GM12878 (cell line): ENCODE measurements at regions not wholly inside any gene's neighbourhood (a gene's known extent, or its start where the extent isn't known, plus 50 kb on each side); places are given as distances from the start of the nearest gene placed in this dataset.

ENCODE experiments used
- ATAC-seq: fragments of 200-7000 bp; cut with Tn5 transposase; 3 replicates; pipeline ENCODE4 v1.9.1; 2020; ENCODE audit warnings: mild to moderate bottlenecking, moderate library complexity
- BruUV-seq: library from RNA; stranded (reverse); fragments of 400-500 nt; replicated peaks from 2 replicates; lab custom pipeline; 2021; lab: Mats Ljungman, UMichigan
- CTCF ChIA-PET: fragments of 300-600 bp; sonication (Branson Sonifier 250); formaldehyde crosslinking; extraction: SDS; loops from one replicate; lab custom pipeline; 2021; ENCODE audit warnings: inconsistent platforms; lab: Yijun Ruan, JAX
- POLR2A ChIA-PET: fragments of 350-600 bp; formaldehyde crosslinking; extraction: SDS; loops from one replicate; lab custom pipeline; 2021; ENCODE audit warnings: inconsistent platforms; lab: Charles Lee
- RAD21 ChIA-PET: fragments of 300-600 bp; sonication (Branson Sonifier 250); formaldehyde crosslinking; loops from one replicate; lab custom pipeline; 2023; ENCODE audit warnings: antibody characterized with exemption; ENCODE audit not compliant: unreplicated experiment; lab: Charles Lee
- SMC1A ChIA-PET: fragments of 300-600 bp; sonication (Branson Sonifier 250); formaldehyde crosslinking; loops from one replicate; lab custom pipeline; 2023; ENCODE audit not compliant: unreplicated experiment, uncharacterized antibody; lab: Charles Lee
- DNase-seq: peaks from one replicate; pipeline ENCODE4 v3.0.0-alpha.2; 2011; ENCODE audit warnings: low read depth, low spot score
- FAIRE-seq: peaks from 3 replicates; lab custom pipeline; 2011; peaks lifted over from hg19 to GRCh38; lab: Jason Lieb, UNC
- H2AFZ ChIP-seq: 2 replicates; pipeline ENCODE4 v1.6.0; 2011; ENCODE audit warnings: low read depth, low read length, control low read depth; ENCODE audit not compliant: control insufficient read depth
- H3K27ac ChIP-seq: 2 replicates; pipeline ENCODE4 v1.5.1; 2011; ENCODE audit warnings: control low read depth; ENCODE audit not compliant: control insufficient read depth, insufficient read depth
- H3K27me3 ChIP-seq, 2 experiments: replicated peaks in 1 of 2; 2 replicates each; pipeline versions ENCODE4 v1.6.0 to v1.6.1; 2011; ENCODE audit warnings: low read length in 1 of 2; ENCODE audit not compliant: control insufficient read depth in 2 of 2, insufficient read depth in 2 of 2
- H3K36me3 ChIP-seq, 2 experiments: 2 replicates each; pipeline ENCODE4 v1.5.1; 2011; ENCODE audit warnings: low read length in 1 of 2; ENCODE audit not compliant: control insufficient read depth in 2 of 2, insufficient read depth in 2 of 2
- H3K4me1 ChIP-seq: 2 replicates; pipeline ENCODE4 v1.6.1; 2011; ENCODE audit warnings: mild to moderate bottlenecking, low read length, moderate library complexity, mixed read lengths; ENCODE audit not compliant: control insufficient read depth, insufficient read depth
- H3K4me2 ChIP-seq: 2 replicates; pipeline ENCODE4 v1.6.0; 2011; ENCODE audit warnings: control low read depth; ENCODE audit not compliant: control insufficient read depth, insufficient read depth
- H3K4me3 ChIP-seq: fragments of 200-600 bp; sonication (generic); 2 replicates; pipeline ENCODE4 v1.5.1; 2016
- H3K79me2 ChIP-seq: 2 replicates; pipeline ENCODE4 v1.6.0; 2011; ENCODE audit warnings: low read length; ENCODE audit not compliant: control insufficient read depth, insufficient read depth
- H3K9ac ChIP-seq: 2 replicates; pipeline ENCODE4 v1.8.0; 2011; ENCODE audit warnings: low read length, control low read depth, mixed read lengths; ENCODE audit not compliant: control insufficient read depth, insufficient read depth
- H3K9me3 ChIP-seq: replicated peaks from 3 replicates; pipeline ENCODE4 v1.5.1; 2011; ENCODE audit warnings: mild to moderate bottlenecking, low read length; ENCODE audit not compliant: control insufficient read depth, insufficient read depth
- H4K20me1 ChIP-seq: 2 replicates; pipeline ENCODE4 v1.6.0; 2011; ENCODE audit not compliant: control insufficient read depth, insufficient read depth
- JUND ChIP-seq: IDR thresholded peaks from 2 replicates; pipeline ENCODE4 v1.6.1; 2012; ENCODE audit warnings: low read depth, mild to moderate bottlenecking, low read length, improper control_type of control experiment, moderate library complexity
- NFYA ChIP-seq: IDR thresholded peaks from 2 replicates; pipeline ENCODE4 v1.6.1; 2011; ENCODE audit warnings: low read depth, mild to moderate bottlenecking, low read length, improper control_type of control experiment, borderline replicate concordance
- RELA ChIP-seq: fragments of 450-650 bp; IDR thresholded peaks from 2 replicates; pipeline ENCODE4 v1.8.0; 2014; ENCODE audit warnings: borderline replicate concordance; ENCODE audit not compliant: partially characterized antibody
- SMARCA5 ChIP-seq: fragments of 450-650 bp; IDR thresholded peaks from 2 replicates; pipeline ENCODE4 v1.6.1; 2017; ENCODE audit warnings: mild to moderate bottlenecking
- WGBS: methylation state at CpG from one replicate; pipeline ENCODE4 v1.1.6; 2016; ENCODE audit warnings: low lambda C conversion rate; ENCODE audit not compliant: insufficient replicate concordance, insufficient coverage; ENCODE audit errors: missing lambda C conversion rate; 5-methylcytosine and 5-hydroxymethylcytosine counted together
- in situ Hi-C: fragments of 300-500 bp; cut with MboI; formaldehyde crosslinking; loops from 9 replicates; pipeline ENCODE4 v1.14.3; 2018; ENCODE audit warnings: mixed read lengths
- intact Hi-C: fragments of 100-400 bp; cut with micrococcal nuclease; formaldehyde crosslinking; loops from one replicate; pipeline ENCODE4 v1.14.2; 2022; ENCODE audit not compliant: unreplicated experiment

DNA sequence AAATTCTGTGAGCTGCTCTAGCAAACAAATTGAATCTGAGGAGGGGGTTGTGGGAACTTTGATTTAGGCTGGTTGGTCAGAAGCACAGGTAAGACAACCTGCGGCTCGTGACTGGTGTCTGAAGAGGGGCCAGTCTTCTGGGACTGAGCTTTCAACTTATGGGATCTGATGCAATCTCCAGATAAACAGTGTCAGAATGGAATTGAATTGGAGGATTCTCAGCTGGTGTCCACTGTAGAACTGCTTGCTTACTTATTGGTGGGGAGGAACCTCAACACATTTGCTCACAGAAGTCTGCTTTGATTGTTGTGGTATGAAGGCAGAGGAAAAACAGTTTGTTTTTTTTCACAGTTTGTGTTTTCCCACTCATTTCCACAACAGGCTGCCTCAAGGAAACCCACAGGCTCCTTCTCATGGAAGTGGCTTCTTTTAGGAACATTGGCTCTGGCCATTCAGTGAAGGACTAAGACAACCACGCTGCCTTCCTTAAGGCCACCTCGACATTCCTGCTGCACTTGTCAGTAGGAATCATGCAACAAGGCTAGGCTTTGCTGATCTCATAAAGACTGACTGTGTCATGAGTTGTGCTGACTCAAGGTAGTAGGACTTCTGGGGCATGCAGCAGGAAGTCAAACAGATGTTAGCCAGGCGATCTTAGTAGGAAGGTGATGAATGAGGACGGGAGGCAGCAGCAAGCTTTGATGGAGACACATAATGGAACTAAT is 104.7 kb downstream of the TSN start:
- 17% methylated on average over 6 of the region's 6 CpGs for WGBS
- POLR2A ChIA-PET = no interaction called here
- Histone ChIP-seq H3K4me1 (no peaks in the 10 kb centered on the region), H3K4me2 (no peak overlapping the region), H4K20me1 (no peaks in the 10 kb centered on the region), H3K9me3 (no peaks in the 10 kb centered on the region), H3K4me3 (no peak overlapping the region), H3K27me3 (no peaks in the 10 kb centered on the region; a peak in 2 of 4 replicates), H3K36me3 (no peaks in the 10 kb centered on the region), H3K79me2 (no peaks in the 10 kb centered on the region), H3K9ac (no peak overlapping the region), H3K27ac (no peak overlapping the region), H2AFZ (no peak overlapping the region)
- FAIRE-seq = no peak
- TF ChIP-seq RELA = no peak
- no peak for TF ChIP-seq SMARCA5
- no peak for TF ChIP-seq JUND
- intact Hi-C loops (no loop called here), in situ Hi-C loops (no loop called here)
- SMC1A ChIA-PET = interaction anchor here (0.6 kb wide), 1 partner anchor 396 kb away, joined by 3 read pairs; no protein-coding TSS in a partner anchor
- CTCF ChIA-PET = no interaction called here
- RAD21 ChIA-PET = no interaction called here
- no peak for ATAC-seq
- DNase-seq = no peak
- no TSS peak for BruUV-seq

DNA sequence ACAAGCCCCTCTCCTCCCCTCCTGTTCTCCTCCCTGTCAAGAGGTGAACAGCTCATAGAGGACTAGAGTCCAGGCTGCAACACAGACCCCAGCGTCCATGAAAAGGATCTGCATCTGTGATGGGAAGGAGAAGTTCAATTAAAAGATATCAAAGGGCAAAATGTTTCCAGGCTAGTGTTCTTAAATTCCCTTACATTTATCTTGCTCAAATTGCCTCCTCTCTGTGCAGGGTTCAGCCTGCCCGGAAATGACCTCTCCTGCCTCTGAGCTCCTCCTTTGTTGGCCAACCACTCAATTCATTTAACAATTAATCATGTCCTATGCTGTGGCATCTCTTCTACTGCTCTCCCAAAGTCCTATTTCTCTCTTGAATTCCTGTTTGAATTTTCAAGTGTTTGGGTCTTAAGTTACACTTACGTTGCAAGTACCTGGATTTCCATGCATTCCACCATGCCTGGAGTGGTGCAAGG is 105.3 kb downstream of the TSN start:
- Histone ChIP-seq H3K4me3 (no peak overlapping the region), H3K4me1 (no peaks in the 10 kb centered on the region), H3K9me3 (no peaks in the 10 kb centered on the region), H3K27me3 (no peaks in the 10 kb centered on the region; a peak in 2 of 4 replicates), H3K36me3 (no peaks in the 10 kb centered on the region), H2AFZ (no peak overlapping the region), H3K4me2 (no peak overlapping the region), H3K9ac (no peak overlapping the region), H3K27ac (no peak overlapping the region), H3K79me2 (no peaks in the 10 kb centered on the region), H4K20me1 (no peaks in the 10 kb centered on the region)
- ATAC-seq = no peak
- intact Hi-C loops = no loop called here
- FAIRE-seq = no peak
- ChIA-PET POLR2A (no interaction called here), SMC1A (interaction anchor here (0.6 kb wide), 1 partner anchor 396 kb away, joined by 3 read pairs; no protein-coding TSS in a partner anchor), CTCF (no interaction called here), RAD21 (no interaction called here)
- TF ChIP-seq NFYA = no peak
- in situ Hi-C loops = no loop called here
- WGBS = 21% methylated on average over 3 of the region's 3 CpGs
- DNase-seq = no peak
- BruUV-seq = no TSS peak
